IMR-90 (cell line): ENCODE measurements at regions not wholly inside any gene's neighbourhood (a gene's known extent, or its start where the extent isn't known, plus 50 kb on each side); places are given as distances from the start of the nearest gene placed in this dataset.

ENCODE experiments used
- ATAC-seq: fragments of 200-7000 bp; cut with Tn5 transposase; 2 replicates; pipeline ENCODE4 v1.9.1; 2020; ENCODE audit warnings: low read depth, mild to moderate bottlenecking, moderate library complexity
- BruUV-seq: library from RNA; stranded (reverse); fragments of 400-500 nt; replicated peaks from 2 replicates; lab custom pipeline; 2021; lab: Mats Ljungman, UMichigan
- CTCF ChIA-PET: fragments of 300-600 bp; formaldehyde crosslinking; extraction: SDS; loops from one replicate; lab custom pipeline; 2021; ENCODE audit warnings: antibody characterized with exemption; lab: Yijun Ruan, JAX
- POLR2A ChIA-PET: fragments of 300-600 bp; sonication (Branson Sonifier 250); formaldehyde crosslinking; loops from one replicate; lab custom pipeline; 2022; ENCODE audit warnings: antibody characterized with exemption; ENCODE audit not compliant: unreplicated experiment; lab: Charles Lee
- DNase-seq: peaks from one replicate; pipeline ENCODE4 v3.0.0; 2013
- H2AFZ ChIP-seq: replicated peaks from 2 replicates; pipeline ENCODE3; 2013; ENCODE audit warnings: low read length, mild to moderate bottlenecking; ENCODE audit not compliant: poor library complexity
- H2AK5ac ChIP-seq: 2 replicates; pipeline ENCODE4 v1.6.1; 2013; ENCODE audit warnings: low read depth, low read length, inconsistent platforms
- H2AK9ac ChIP-seq: replicated peaks from 2 replicates; pipeline ENCODE3; 2013; ENCODE audit warnings: mild to moderate bottlenecking, low read depth, low read length, moderate library complexity; ENCODE audit not compliant: poor library complexity
- H2BK120ac ChIP-seq: 2 replicates; pipeline ENCODE4 v1.6.1; 2013; ENCODE audit warnings: low read depth, low read length, inconsistent platforms
- H2BK15ac ChIP-seq: 3 replicates; pipeline ENCODE4 v1.6.1; 2013; ENCODE audit warnings: low read depth, low read length, inconsistent platforms
- H2BK20ac ChIP-seq: 2 replicates; pipeline ENCODE4 v1.6.1; 2013; ENCODE audit warnings: low read depth, mild to moderate bottlenecking, inconsistent platforms, low read length, moderate library complexity
- H2BK5ac ChIP-seq: 2 replicates; pipeline ENCODE4 v1.6.1; 2013; ENCODE audit warnings: mild to moderate bottlenecking, low read depth, low read length, inconsistent platforms; ENCODE audit not compliant: poor library complexity, severe bottlenecking
- H3K14ac ChIP-seq: replicated peaks from 2 replicates; pipeline ENCODE4 v1.6.1; 2013; ENCODE audit warnings: low read depth, low read length, inconsistent platforms
- H3K18ac ChIP-seq: 2 replicates; pipeline ENCODE4 v1.6.1; 2013; ENCODE audit warnings: low read depth, low read length, control low read depth
- H3K23ac ChIP-seq: 2 replicates; pipeline ENCODE4 v1.6.1; 2013; ENCODE audit warnings: low read depth, low read length, inconsistent platforms
- H3K27ac ChIP-seq: 2 replicates; pipeline ENCODE4 v1.5.1; 2013; ENCODE audit warnings: mild to moderate bottlenecking, control low read depth, low read length; ENCODE audit not compliant: insufficient read depth
- H3K27me3 ChIP-seq: 2 replicates; pipeline ENCODE4 v1.6.1; 2013; ENCODE audit warnings: low read length; ENCODE audit not compliant: control insufficient read depth, insufficient read depth
- H3K36me3 ChIP-seq: 2 replicates; pipeline ENCODE4 v1.6.1; 2013; ENCODE audit warnings: low read length, mixed read lengths; ENCODE audit not compliant: control insufficient read depth, insufficient read depth
- H3K4ac ChIP-seq: 2 replicates; pipeline ENCODE4 v1.6.1; 2013; ENCODE audit warnings: low read depth, low read length, inconsistent platforms
- H3K4me1 ChIP-seq: 2 replicates; pipeline ENCODE4 v1.6.1; 2013; ENCODE audit warnings: low read length, mixed read lengths; ENCODE audit not compliant: control insufficient read depth, insufficient read depth
- H3K4me2 ChIP-seq: 2 replicates; pipeline ENCODE4 v1.6.1; 2013; ENCODE audit warnings: low read depth, mild to moderate bottlenecking, control low read depth, low read length, moderate library complexity
- H3K4me3 ChIP-seq: 2 replicates; pipeline ENCODE4 v1.5.1; 2013; ENCODE audit warnings: low read depth, mild to moderate bottlenecking, control low read depth, low read length, moderate library complexity; ENCODE audit not compliant: insufficient read depth
- H3K56ac ChIP-seq: 2 replicates; pipeline ENCODE4 v1.6.1; 2013; ENCODE audit warnings: low read length, inconsistent platforms; ENCODE audit not compliant: insufficient read depth; ENCODE audit errors: extremely low read depth
- H3K79me1 ChIP-seq, 2 experiments: 2 replicates each; pipeline ENCODE4 v1.6.1; 2013; ENCODE audit warnings: low read length in 2 of 2, inconsistent platforms in 1 of 2, low read depth in 1 of 2
- H3K9ac ChIP-seq: 2 replicates; pipeline ENCODE4 v1.6.1; 2013; ENCODE audit warnings: low read depth, low read length, control low read depth
- H3K9me1 ChIP-seq: 2 replicates; pipeline ENCODE4 v1.6.1; 2013; ENCODE audit warnings: low read length, inconsistent platforms; ENCODE audit not compliant: insufficient read depth
- H3K9me3 ChIP-seq: 2 replicates; pipeline ENCODE4 v1.6.1; 2013; ENCODE audit warnings: low read length; ENCODE audit not compliant: control insufficient read depth, insufficient read depth
- H4K20me1 ChIP-seq: 2 replicates; pipeline ENCODE4 v1.6.1; 2013; ENCODE audit warnings: low read length, inconsistent platforms; ENCODE audit not compliant: insufficient read depth
- H4K5ac ChIP-seq: 2 replicates; pipeline ENCODE4 v1.6.1; 2013; ENCODE audit warnings: mild to moderate bottlenecking, low read depth, low read length, control low read depth
- H4K8ac ChIP-seq, 2 experiments: 2 replicates each; pipeline ENCODE4 v1.6.1; 2013; ENCODE audit warnings: low read depth in 2 of 2, low read length in 2 of 2, control low read depth in 1 of 2, inconsistent platforms in 1 of 2
- H4K91ac ChIP-seq: 2 replicates; pipeline ENCODE4 v1.6.1; 2013; ENCODE audit warnings: low read depth, low read length, inconsistent platforms; ENCODE audit not compliant: insufficient read depth
- BHLHE40 ChIP-seq: fragments of 150-350 bp; IDR thresholded peaks from 2 replicates; pipeline ENCODE4 v1.6.1; 2016; ENCODE audit warnings: mild to moderate bottlenecking, low read depth, low read length
- CHD1 ChIP-seq: IDR thresholded peaks from 2 replicates; pipeline ENCODE4 v1.6.1; 2012; ENCODE audit warnings: low read depth, low read length, improper control_type of control experiment
- FOS ChIP-seq: fragments of 150-350 bp; IDR thresholded peaks from 2 replicates; pipeline ENCODE4 v1.6.1; 2016; ENCODE audit warnings: low read depth, low read length
- MAFK ChIP-seq: IDR thresholded peaks from 2 replicates; pipeline ENCODE4 v1.6.1; 2012; ENCODE audit warnings: low read depth, low read length, improper control_type of control experiment
- MAZ ChIP-seq: IDR thresholded peaks from 2 replicates; pipeline ENCODE4 v1.6.1; 2012; ENCODE audit warnings: low read depth, mild to moderate bottlenecking, low read length, improper control_type of control experiment, moderate library complexity, borderline replicate concordance
- NFE2L2 ChIP-seq: fragments of 150-350 bp; IDR thresholded peaks from 2 replicates; pipeline ENCODE4 v1.6.1; 2016; ENCODE audit warnings: low read depth, mild to moderate bottlenecking, low read length
- POLR2A ChIP-seq: IDR thresholded peaks from 2 replicates; pipeline ENCODE4 v1.6.1; 2012; ENCODE audit warnings: mild to moderate bottlenecking, low read depth, low read length
- RAD21 ChIP-seq: IDR thresholded peaks from 2 replicates; pipeline ENCODE4 v1.6.1; 2012; ENCODE audit warnings: low read length, improper control_type of control experiment
- RCOR1 ChIP-seq: IDR thresholded peaks from 2 replicates; pipeline ENCODE4 v1.6.1; 2012; ENCODE audit warnings: mild to moderate bottlenecking, low read length, improper control_type of control experiment; ENCODE audit not compliant: insufficient replicate concordance
- RFX5 ChIP-seq: IDR thresholded peaks from 2 replicates; pipeline ENCODE4 v1.8.0; 2012; ENCODE audit warnings: low read depth, mild to moderate bottlenecking, low read length, moderate library complexity
- SMC3 ChIP-seq: fragments of 150-350 bp; IDR thresholded peaks from 2 replicates; pipeline ENCODE4 v1.6.1; 2016; ENCODE audit warnings: low read depth, mild to moderate bottlenecking, antibody characterized with exemption, low read length, moderate library complexity
- WGBS, 2 experiments: methylation state at CpG; one replicate each; pipeline versions ENCODE4 v1.1.5 to v1.1.7; 2013; ENCODE audit warnings: missing lambda C conversion rate in 2 of 2; ENCODE audit not compliant: insufficient read length in 1 of 2; ENCODE audit errors: extremely low coverage in 2 of 2; 5-methylcytosine and 5-hydroxymethylcytosine counted together
- dilution Hi-C: fragments of 300-500 bp; cut with HindIII; formaldehyde crosslinking; loops from one replicate; pipeline ENCODE4 v1.14.3; 2018; ENCODE audit warnings: low sequenced_read_pairs; ENCODE audit not compliant: unreplicated experiment
- in situ Hi-C: fragments of 300-500 bp; cut with MboI; formaldehyde crosslinking; loops from 3 replicates; pipeline ENCODE4 v1.14.3; 2019; ENCODE audit warnings: low sequenced_read_pairs, inconsistent platforms, mixed read lengths
- intact Hi-C: fragments of 100-400 bp; cut with micrococcal nuclease; formaldehyde crosslinking; loops from 2 replicates; pipeline ENCODE4 v1.10.0; 2022
- TF ChIP-seq, protein P1 (sequence below): fragments of 150-350 bp; IDR thresholded peaks from 2 replicates; pipeline ENCODE4 v1.6.1; 2016; ENCODE audit warnings: low read depth, mild to moderate bottlenecking, low read length, moderate library complexity, borderline replicate concordance

DNA sequence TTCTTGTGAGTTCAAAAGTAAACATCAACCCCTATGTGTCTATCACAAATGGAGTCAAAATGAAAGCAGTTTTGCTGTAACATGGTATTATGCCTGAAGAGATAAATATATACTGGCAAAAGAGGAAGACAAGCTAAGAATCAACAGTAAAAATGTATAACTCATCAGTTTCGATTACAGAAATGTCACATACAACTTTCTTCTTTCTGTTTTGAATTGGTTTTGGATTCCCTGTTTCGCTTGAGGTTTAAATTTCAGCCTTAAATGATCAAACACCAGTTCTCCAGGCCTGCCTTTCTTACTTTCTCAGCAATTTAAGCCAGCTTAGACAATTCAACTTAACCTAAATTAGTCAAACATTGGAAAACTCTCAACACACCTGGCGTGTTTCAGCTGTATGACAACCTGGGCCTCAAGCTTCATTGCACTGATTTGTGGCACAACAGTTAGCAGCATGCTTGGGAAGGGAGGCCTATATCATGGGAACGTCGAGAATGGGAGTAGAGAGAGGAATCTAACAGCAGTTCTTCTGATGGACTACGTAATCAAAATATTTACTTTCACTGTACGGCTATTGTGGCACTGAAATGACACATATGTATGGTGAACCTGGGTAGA, 51.9 kb upstream of the MARCKS start:
- no peak overlapping the region for H3K4me3 ChIP-seq
- POLR2A ChIA-PET, result interaction anchor here (0.5 kb wide), 1 partner anchor 10 kb away, joined by 3 read pairs; no protein-coding TSS in a partner anchor
- H3K9me1 ChIP-seq, result no peaks in the 10 kb centered on the region; the same call in 1 of the 2 replicates
- DNase-seq, result peak; percentile 22
- no peak overlapping the region for H3K23ac ChIP-seq
- in situ Hi-C loops, result no loop called here
- no TSS peak for BruUV-seq
- H3K18ac ChIP-seq, result no peak overlapping the region
- no peak for TF ChIP-seq CHD1
- no peak for TF ChIP-seq NFE2L2
- no peak for TF ChIP-seq SMC3
- TF ChIP-seq POLR2A, result no peak
- TF ChIP-seq RAD21, result no peak
- TF ChIP-seq BHLHE40, result no peak
- TF ChIP-seq, protein P1, sequence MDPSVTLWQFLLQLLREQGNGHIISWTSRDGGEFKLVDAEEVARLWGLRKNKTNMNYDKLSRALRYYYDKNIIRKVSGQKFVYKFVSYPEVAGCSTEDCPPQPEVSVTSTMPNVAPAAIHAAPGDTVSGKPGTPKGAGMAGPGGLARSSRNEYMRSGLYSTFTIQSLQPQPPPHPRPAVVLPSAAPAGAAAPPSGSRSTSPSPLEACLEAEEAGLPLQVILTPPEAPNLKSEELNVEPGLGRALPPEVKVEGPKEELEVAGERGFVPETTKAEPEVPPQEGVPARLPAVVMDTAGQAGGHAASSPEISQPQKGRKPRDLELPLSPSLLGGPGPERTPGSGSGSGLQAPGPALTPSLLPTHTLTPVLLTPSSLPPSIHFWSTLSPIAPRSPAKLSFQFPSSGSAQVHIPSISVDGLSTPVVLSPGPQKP, result no peak
- TF ChIP-seq FOS, result no peak
- no peak for TF ChIP-seq RFX5
- no peak for TF ChIP-seq MAFK
- TF ChIP-seq RCOR1, result no peak
- TF ChIP-seq MAZ, result no peak
- H2BK120ac ChIP-seq, result no peak overlapping the region
- peak overlapping the region; percentile 40; the same call in 1 of the 2 replicates for H3K4me2 ChIP-seq
- dilution Hi-C loops, result no loop called here
- H4K8ac ChIP-seq, result no peak overlapping the region
- no peaks in the 10 kb centered on the region for H3K79me1 ChIP-seq
- H2AK9ac ChIP-seq, result no peak overlapping the region
- no peaks in the 10 kb centered on the region for H3K27me3 ChIP-seq
- intact Hi-C loops, result no loop called here
- peak overlapping the region; percentile 88; the same call in 1 of the 2 replicates for H4K5ac ChIP-seq
- no peak overlapping the region for H3K4ac ChIP-seq
- H2AK5ac ChIP-seq, result no peak overlapping the region
- no peak; the same call in 1 of the 2 replicates for ATAC-seq
- H3K9me3 ChIP-seq, result no peaks in the 10 kb centered on the region
- no CpG with 5 or more reads among the region's 7 CpGs for WGBS, 2 experiments
- H3K4me1 ChIP-seq, result peaks cover 3% of the 10 kb centered on the region
- H3K14ac ChIP-seq, result no peak overlapping the region
- no peak overlapping the region for H2BK20ac ChIP-seq
- no peaks in the 10 kb centered on the region for H4K20me1 ChIP-seq
- H4K91ac ChIP-seq, result no peak overlapping the region
- no peak overlapping the region for H3K56ac ChIP-seq
- no peak overlapping the region for H3K9ac ChIP-seq
- no peak overlapping the region for H2BK5ac ChIP-seq
- no peak overlapping the region for H3K27ac ChIP-seq
- no peak overlapping the region for H2AFZ ChIP-seq
- no peaks in the 10 kb centered on the region for H3K36me3 ChIP-seq
- CTCF ChIA-PET, result interaction anchor here (1.0 to 1.7 kb wide), 4 partner anchors 12 to 194 kb away, joined by 3 read pairs; no protein-coding TSS in a partner anchor
- H2BK15ac ChIP-seq, result no peak overlapping the region
